Suprapubic skin (tissue), 4 donors: ENCODE measurements at regions not wholly inside any gene's neighbourhood (a gene's known extent, or its start where the extent isn't known, plus 50 kb on each side); places are given as distances from the start of the nearest gene placed in this dataset.
"Not testable (repeated sequence)": the region's sequence is repeated elsewhere in the genome, so short reads cannot be mapped to it uniquely, and the experiment has no call there.

ENCODE experiments used
- DNase-seq, 2 donors: peaks; one replicate each; pipeline ENCODE4 v3.0.0-alpha.2; 2019; ENCODE audit warnings: low spot score in 2 of 2
- H3K27ac ChIP-seq: fragments of 200-600 bp; sonication (generic); one replicate; pipeline ENCODE4 v1.5.1; 2019
- H3K27me3 ChIP-seq: fragments of 200-600 bp; sonication (generic); one replicate; pipeline ENCODE4 v1.5.1; 2019
- H3K36me3 ChIP-seq: fragments of 200-600 bp; sonication (generic); one replicate; pipeline ENCODE4 v1.5.1; 2019
- H3K4me1 ChIP-seq: fragments of 200-600 bp; sonication (generic); one replicate; pipeline ENCODE4 v1.5.1; 2019
- H3K4me3 ChIP-seq: fragments of 200-600 bp; sonication (generic); one replicate; pipeline ENCODE4 v1.5.1; 2019; ENCODE audit warnings: mild to moderate bottlenecking
- H3K9me3 ChIP-seq: fragments of 200-600 bp; sonication (generic); one replicate; pipeline ENCODE4 v1.5.1; 2019
- CTCF ChIP-seq, 2 donors: fragments of 200-600 bp in 1 of 2; fragments of 450-650 bp in 1 of 2; sonication (generic) in 1 of 2; IDR thresholded peaks; one replicate each; pipeline ENCODE4 v1.5.1; 2016 to 2019; ENCODE audit warnings: antibody characterized with exemption in 2 of 2, mild to moderate bottlenecking in 1 of 2, moderate library complexity in 1 of 2
- EP300 ChIP-seq: sonication (generic); formaldehyde crosslinking; IDR thresholded peaks from one replicate; pipeline ENCODE4 v1.6.1; 2017; ENCODE audit warnings: antibody characterized with exemption
- POLR2A ChIP-seq, 2 donors: fragments of 450-650 bp; IDR thresholded peaks; one replicate each; pipeline ENCODE4 v1.6.1; 2017; ENCODE audit warnings: antibody characterized with exemption in 2 of 2, mild to moderate bottlenecking in 2 of 2, moderate library complexity in 2 of 2
- POLR2AphosphoS5 ChIP-seq, 3 donors: sonication (generic); formaldehyde crosslinking; IDR thresholded peaks; one replicate each; pipeline ENCODE4 v1.6.1; 2017; ENCODE audit warnings: antibody characterized with exemption in 3 of 3
- WGBS: methylation state at CpG from one replicate; pipeline ENCODE4 v1.1.5; 2018; 5-methylcytosine and 5-hydroxymethylcytosine counted together

GRCh38 chr5:98314292-98314691 is 459.2 kb upstream of the RGMB start:
- TF ChIP-seq POLR2A (IDR thresholded peaks at IDR 0.05) (no peak), CTCF (IDR thresholded peaks at IDR 0.05) (no peak), POLR2AphosphoS5 (IDR thresholded peaks at IDR 0.05) (no peak), EP300 (no peak)
- Histone ChIP-seq H3K27me3 (no peaks in the 10 kb centered on the region), H3K4me1 (no peaks in the 10 kb centered on the region), H3K27ac (no peak overlapping the region), H3K36me3 (no peaks in the 10 kb centered on the region), H3K9me3 (no peaks in the 10 kb centered on the region), H3K4me3 (no peak overlapping the region)
- no peak for DNase-seq

- no peaks in the 10 kb centered on the region for H3K27me3 ChIP-seq
- TF ChIP-seq POLR2AphosphoS5 (IDR thresholded peaks at IDR 0.05): no peak
- no peak for TF ChIP-seq POLR2A (IDR thresholded peaks at IDR 0.05)
- no peak for TF ChIP-seq EP300
- no peak for TF ChIP-seq CTCF (IDR thresholded peaks at IDR 0.05)
- H3K9me3 ChIP-seq: no peaks in the 10 kb centered on the region
- H3K4me1 ChIP-seq: no peaks in the 10 kb centered on the region
- H3K36me3 ChIP-seq: no peaks in the 10 kb centered on the region
- no peak overlapping the region for H3K4me3 ChIP-seq
- H3K27ac ChIP-seq: no peak overlapping the region
- DNase-seq: no peak
Measured at GRCh38 chr5:98318386-98318785, 455.1 kb upstream of the RGMB start.

GRCh38 chr5:98319299-98320011 is 454.0 kb upstream of the RGMB start:
- Histone ChIP-seq H3K36me3 (no peaks in the 10 kb centered on the region), H3K4me3 (no peak overlapping the region), H3K27me3 (no peaks in the 10 kb centered on the region), H3K4me1 (no peaks in the 10 kb centered on the region), H3K27ac (no peak overlapping the region), H3K9me3 (no peaks in the 10 kb centered on the region)
- TF ChIP-seq POLR2AphosphoS5 (IDR thresholded peaks at IDR 0.05) (no peak), EP300 (no peak), POLR2A (IDR thresholded peaks at IDR 0.05) (no peak), CTCF (IDR thresholded peaks at IDR 0.05) (no peak)
- DNase-seq: no peak
- WGBS: 83% methylated on average over 7 of the region's 7 CpGs

- Histone ChIP-seq H3K36me3 (no peaks in the 10 kb centered on the region), H3K9me3 (no peaks in the 10 kb centered on the region), H3K4me3 (no peak overlapping the region), H3K4me1 (no peaks in the 10 kb centered on the region), H3K27me3 (no peaks in the 10 kb centered on the region), H3K27ac (no peak overlapping the region)
- TF ChIP-seq CTCF (IDR thresholded peaks at IDR 0.05): no peak
- TF ChIP-seq EP300: no peak
- no peak for TF ChIP-seq POLR2A (IDR thresholded peaks at IDR 0.05)
- no peak for TF ChIP-seq POLR2AphosphoS5 (IDR thresholded peaks at IDR 0.05)
- WGBS: 41% methylated on average over 2 of the region's 2 CpGs
- no peak for DNase-seq
Measured at GRCh38 chr5:98320343-98320742, 453.1 kb upstream of the RGMB start.

- TF ChIP-seq CTCF (IDR thresholded peaks at IDR 0.05): no peak
- TF ChIP-seq POLR2AphosphoS5 (IDR thresholded peaks at IDR 0.05): no peak
- TF ChIP-seq POLR2A (IDR thresholded peaks at IDR 0.05): no peak
- TF ChIP-seq EP300: no peak
- no peak overlapping the region for H3K4me3 ChIP-seq
- no peaks in the 10 kb centered on the region for H3K27me3 ChIP-seq
- no peak for DNase-seq
- no peak overlapping the region for H3K27ac ChIP-seq
- H3K4me1 ChIP-seq: no peaks in the 10 kb centered on the region
- 65% methylated on average over 3 of the region's 3 CpGs for WGBS
- no peaks in the 10 kb centered on the region for H3K36me3 ChIP-seq
- no peaks in the 10 kb centered on the region for H3K9me3 ChIP-seq
Measured at GRCh38 chr5:98321361-98321760, 452.1 kb upstream of the RGMB start.

- not testable (repeated sequence) for H3K9me3 ChIP-seq, H3K36me3 ChIP-seq, DNase-seq, H3K4me1 ChIP-seq, H3K27ac ChIP-seq, H3K27me3 ChIP-seq, H3K4me3 ChIP-seq
- 51% methylated on average over 3 of the region's 3 CpGs for WGBS
Measured at GRCh38 chr5:98325187-98325586, 448.3 kb upstream of the RGMB start.
